HG02870 (cell line): ENCODE measurements at regions not wholly inside any gene's neighbourhood (a gene's known extent, or its start where the extent isn't known, plus 50 kb on each side); places are given as distances from the start of the nearest gene placed in this dataset.
A peak's percentile ranks its signal among the peaks of the same experiment; 100 is the strongest.

Source experiments
- ATAC-seq: cut with Tn5 transposase; IDR thresholded peaks from one replicate; pipeline ENCODE4 v1.9.1; 2021; ENCODE audit warnings: mild to moderate bottlenecking, moderate library complexity; ENCODE audit not compliant: unreplicated experiment

- ATAC-seq, result no peak
Measured at GRCh38 chr13:100818711-100819110, 144.1 kb upstream of the TMTC4 start.

- no peak for ATAC-seq
Measured at GRCh38 chr13:100817928-100818327, 143.3 kb upstream of the TMTC4 start.

- ATAC-seq, result no peak
Measured at GRCh38 chr13:100815476-100816046, 141.0 kb upstream of the TMTC4 start.

- ATAC-seq, result no peak
Measured at GRCh38 chr13:100812982-100813584, 138.5 kb upstream of the TMTC4 start.

GRCh38 chr13:100811928-100812327, 137.3 kb upstream of the TMTC4 start:
- no peak for ATAC-seq

- no peak for ATAC-seq
Measured at GRCh38 chr13:100811024-100811865, 136.7 kb upstream of the TMTC4 start.

GRCh38 chr13:100810481-100810880, 135.9 kb upstream of the TMTC4 start:
- ATAC-seq, result no peak

- no peak for ATAC-seq
Measured at GRCh38 chr13:100809856-100810255, 135.3 kb upstream of the TMTC4 start.

- ATAC-seq, result no peak
Measured at GRCh38 chr13:100809129-100809390, 134.5 kb upstream of the TMTC4 start.

- ATAC-seq, result no peak
Measured at GRCh38 chr13:100808330-100809128, 133.9 kb upstream of the TMTC4 start.

GRCh38 chr13:100803091-100803490, 128.5 kb upstream of the TMTC4 start:
- ATAC-seq, result no peak

- no peak for ATAC-seq
Measured at GRCh38 chr13:100800283-100800875, 125.8 kb upstream of the TMTC4 start.

GRCh38 chr13:100798739-100799361, 124.3 kb upstream of the TMTC4 start:
- ATAC-seq, result no peak

GRCh38 chr13:100797921-100798320, 123.3 kb upstream of the TMTC4 start:
- ATAC-seq, result no peak

GRCh38 chr13:100796463-100796862, 121.9 kb upstream of the TMTC4 start:
- ATAC-seq, result no peak

- no peak for ATAC-seq
Measured at GRCh38 chr13:100794575-100794974, 120.0 kb upstream of the TMTC4 start.

- no peak for ATAC-seq
Measured at GRCh38 chr13:100790405-100790804, 115.8 kb upstream of the TMTC4 start.

- ATAC-seq, result peak; percentile 94
Measured at GRCh38 chr13:100789968-100790367, 115.4 kb upstream of the TMTC4 start.

- ATAC-seq, result no peak
Measured at GRCh38 chr13:100789481-100789880, 114.9 kb upstream of the TMTC4 start.

GRCh38 chr13:100789025-100789424, 114.4 kb upstream of the TMTC4 start:
- ATAC-seq, result no peak

- ATAC-seq, result no peak
Measured at GRCh38 chr13:100788540-100788939, 113.9 kb upstream of the TMTC4 start.
